Neural progenitor cell (in vitro differentiated cells): ENCODE measurements at regions not wholly inside any gene's neighbourhood (a gene's known extent, or its start where the extent isn't known, plus 50 kb on each side); places are given as distances from the start of the nearest gene placed in this dataset.

ENCODE experiments used
- DNase-seq: peaks from one replicate; pipeline ENCODE4 v3.0.0-alpha.2; 2016; ENCODE audit warnings: low spot score
- H2AFZ ChIP-seq: fragments of 200-600 bp; sonication (generic); replicated peaks from 2 replicates; pipeline ENCODE4 v1.6.1; 2016; ENCODE audit warnings: antibody characterized with exemption
- H3F3A ChIP-seq: fragments of 200-600 bp; sonication (generic); 2 replicates; pipeline ENCODE4 v1.6.1; 2016; ENCODE audit warnings: antibody characterized with exemption, low read depth
- H3K27ac ChIP-seq: fragments of 200-600 bp; sonication (generic); 2 replicates; pipeline ENCODE4 v1.5.1; 2016; ENCODE audit warnings: mild to moderate bottlenecking
- H3K27me3 ChIP-seq: fragments of 200-600 bp; sonication (generic); 2 replicates; pipeline ENCODE4 v1.6.1; 2016; ENCODE audit warnings: mild to moderate bottlenecking, moderate library complexity
- H3K36me3 ChIP-seq: fragments of 200-600 bp; sonication (generic); 2 replicates; pipeline ENCODE4 v1.5.1; 2016
- H3K4me1 ChIP-seq: fragments of 200-600 bp; sonication (generic); 2 replicates; pipeline ENCODE4 v1.6.1; 2016; ENCODE audit warnings: mixed run types
- H3K4me2 ChIP-seq: fragments of 200-600 bp; sonication (generic); 2 replicates; pipeline ENCODE4 v1.6.1; 2016
- H3K4me3 ChIP-seq: fragments of 200-600 bp; sonication (generic); 2 replicates; pipeline ENCODE4 v1.5.1; 2016
- H3K79me2 ChIP-seq: fragments of 200-600 bp; sonication (generic); 2 replicates; pipeline ENCODE4 v1.6.1; 2016; ENCODE audit warnings: low read depth
- H3K9ac ChIP-seq: fragments of 200-600 bp; sonication (generic); 2 replicates; pipeline ENCODE4 v1.6.1; 2016
- H3K9me3 ChIP-seq: fragments of 200-600 bp; sonication (generic); 2 replicates; pipeline ENCODE4 v1.5.1; 2016; ENCODE audit warnings: low read depth
- H4K20me1 ChIP-seq: fragments of 200-600 bp; sonication (generic); 2 replicates; pipeline ENCODE4 v1.6.1; 2016; ENCODE audit warnings: low read depth
- H3K27ac Mint-ChIP-seq: 3 replicates; pipeline ENCODE4 v1.8.0; 2021; ENCODE audit warnings: mixed read lengths
- H3K27me3 Mint-ChIP-seq: 2 replicates; pipeline ENCODE4 v1.8.0; 2022; ENCODE audit warnings: low read depth, mild to moderate bottlenecking, inconsistent platforms, moderate library complexity, mixed read lengths; ENCODE audit not compliant: insufficient read depth
- H3K36me3 Mint-ChIP-seq: 3 replicates; pipeline ENCODE4 v1.8.0; 2021; ENCODE audit warnings: mixed read lengths
- H3K4me1 Mint-ChIP-seq: 3 replicates; pipeline ENCODE4 v1.8.0; 2021; ENCODE audit warnings: mixed read lengths
- H3K4me3 Mint-ChIP-seq: 3 replicates; pipeline ENCODE4 v1.8.0; 2021; ENCODE audit warnings: mild to moderate bottlenecking, moderate library complexity, mixed read lengths
- H3K9me3 Mint-ChIP-seq: 3 replicates; pipeline ENCODE4 v1.8.0; 2020; ENCODE audit warnings: mixed read lengths
- CTCF ChIP-seq: fragments of 200-600 bp; sonication (generic); IDR thresholded peaks from 2 replicates; pipeline ENCODE4 v1.5.1; 2017; ENCODE audit warnings: antibody characterized with exemption, mild to moderate bottlenecking
- EZH2 ChIP-seq: fragments of 200-600 bp; sonication (generic); IDR thresholded peaks from 2 replicates; pipeline ENCODE4 v1.6.1; 2017; ENCODE audit warnings: antibody characterized with exemption, mild to moderate bottlenecking, moderate library complexity
- EZH2phosphoT487 ChIP-seq: fragments of 200-600 bp; sonication (generic); IDR thresholded peaks from 2 replicates; pipeline ENCODE4 v1.6.1; 2017; ENCODE audit warnings: antibody characterized with exemption

- H3K36me3 ChIP-seq: no peaks in the 10 kb centered on the region
- no peaks in the 10 kb centered on the region for H3K27me3 ChIP-seq
- no peaks in the 10 kb centered on the region for H3K9me3 ChIP-seq
- Mint-ChIP-seq H3K36me3 (no peaks in the 10 kb centered on the region), H3K27me3 (no peaks in the 10 kb centered on the region), H3K27ac (no peak overlapping the region), H3K4me3 (no peak overlapping the region), H3K9me3 (no peaks in the 10 kb centered on the region), H3K4me1 (no peaks in the 10 kb centered on the region)
- TF ChIP-seq CTCF (no peak), EZH2 (no peak), EZH2phosphoT487 (no peak)
- H3K79me2 ChIP-seq: no peaks in the 10 kb centered on the region
- H2AFZ ChIP-seq: no peak overlapping the region
- H3K27ac ChIP-seq: no peak overlapping the region
- no peak overlapping the region for H3K4me2 ChIP-seq
- no peaks in the 10 kb centered on the region for H4K20me1 ChIP-seq
- no peak for DNase-seq
- no peak overlapping the region for H3K4me3 ChIP-seq
- no peaks in the 10 kb centered on the region for H3F3A ChIP-seq
- H3K9ac ChIP-seq: no peak overlapping the region
- H3K4me1 ChIP-seq: no peaks in the 10 kb centered on the region
Observed at GRCh38 chr10:81108516-81109199, 571.0 kb downstream of the SH2D4B start.

GRCh38 chr10:81109200-81109752, 571.6 kb downstream of the SH2D4B start:
- Histone ChIP-seq H3K4me2 (no peak overlapping the region), H2AFZ (no peak overlapping the region), H4K20me1 (no peaks in the 10 kb centered on the region), H3K9me3 (no peaks in the 10 kb centered on the region), H3K9ac (no peak overlapping the region), H3K36me3 (no peaks in the 10 kb centered on the region), H3K27ac (no peak overlapping the region), H3K79me2 (no peaks in the 10 kb centered on the region), H3K4me3 (no peak overlapping the region), H3K4me1 (no peaks in the 10 kb centered on the region), H3K27me3 (no peaks in the 10 kb centered on the region), H3F3A (no peaks in the 10 kb centered on the region)
- TF ChIP-seq EZH2 (no peak), EZH2phosphoT487 (no peak), CTCF (no peak)
- H3K27me3 Mint-ChIP-seq: no peaks in the 10 kb centered on the region
- H3K36me3 Mint-ChIP-seq: no peaks in the 10 kb centered on the region
- H3K4me1 Mint-ChIP-seq: no peaks in the 10 kb centered on the region
- H3K9me3 Mint-ChIP-seq: no peaks in the 10 kb centered on the region
- H3K27ac Mint-ChIP-seq: no peak overlapping the region
- DNase-seq: no peak
- no peak overlapping the region for H3K4me3 Mint-ChIP-seq

GRCh38 chr10:81116201-81116600, 578.5 kb downstream of the SH2D4B start:
- no peak for DNase-seq
- no peak overlapping the region for H3K9ac ChIP-seq
- no peaks in the 10 kb centered on the region for H3K9me3 Mint-ChIP-seq
- no peaks in the 10 kb centered on the region for H3K36me3 Mint-ChIP-seq
- H3K79me2 ChIP-seq: no peaks in the 10 kb centered on the region
- H3K4me3 ChIP-seq: no peak overlapping the region
- no peaks in the 10 kb centered on the region for H3F3A ChIP-seq
- H4K20me1 ChIP-seq: no peaks in the 10 kb centered on the region
- H3K27ac Mint-ChIP-seq: no peak overlapping the region
- H3K4me2 ChIP-seq: no peak overlapping the region
- no peak for TF ChIP-seq EZH2phosphoT487
- no peak for TF ChIP-seq EZH2
- no peak for TF ChIP-seq CTCF
- H3K27ac ChIP-seq: no peak overlapping the region
- no peak overlapping the region for H2AFZ ChIP-seq
- H3K4me3 Mint-ChIP-seq: no peak overlapping the region
- no peaks in the 10 kb centered on the region for H3K27me3 Mint-ChIP-seq
- no peaks in the 10 kb centered on the region for H3K27me3 ChIP-seq
- no peaks in the 10 kb centered on the region for H3K4me1 Mint-ChIP-seq
- H3K36me3 ChIP-seq: no peaks in the 10 kb centered on the region
- no peaks in the 10 kb centered on the region for H3K9me3 ChIP-seq
- H3K4me1 ChIP-seq: no peaks in the 10 kb centered on the region
